ENCODE measurements at regions not wholly inside any gene's neighbourhood (a gene's known extent, or its start where the extent isn't known, plus 50 kb on each side); places are given as distances from the start of the nearest gene placed in this dataset.

- Histone ChIP-seq H3K27ac (no peak overlapping the region), H3K9me3 (no peaks in the 10 kb centered on the region), H3K4me1 (no peaks in the 10 kb centered on the region), H3K36me3 (no peaks in the 10 kb centered on the region), H3K4me3 (no peak overlapping the region), H3K27me3 (no peaks in the 10 kb centered on the region)
- intact Hi-C loops (cut with DNase I): no loop called here
- no peak for TF ChIP-seq POLR2AphosphoS5 (IDR thresholded peaks at IDR 0.05; ENCODE audit: insufficient read depth in 1 of 2, low read depth in 1 of 2)
- TF ChIP-seq POLR2A (IDR thresholded peaks at IDR 0.05): no peak
- no peak for TF ChIP-seq CTCF (IDR thresholded peaks at IDR 0.05)
- no peak for DNase-seq (ENCODE audit: extremely low spot score in 2 of 2)
Observed at GRCh38 chr13:105097521-105097920, 1437.9 kb downstream of the EFNB2 start.

- DNase-seq (ENCODE audit: extremely low spot score in 2 of 2): no peak
- H3K27me3 ChIP-seq: no peaks in the 10 kb centered on the region
- no peaks in the 10 kb centered on the region for H3K4me1 ChIP-seq
- H3K9me3 ChIP-seq: no peaks in the 10 kb centered on the region
- intact Hi-C loops (cut with DNase I): no loop called here
- H3K36me3 ChIP-seq: no peaks in the 10 kb centered on the region
- H3K4me3 ChIP-seq: no peak overlapping the region
- TF ChIP-seq POLR2AphosphoS5 (IDR thresholded peaks at IDR 0.05; ENCODE audit: insufficient read depth in 1 of 2, low read depth in 1 of 2): no peak
- no peak for TF ChIP-seq POLR2A (IDR thresholded peaks at IDR 0.05)
- TF ChIP-seq CTCF (IDR thresholded peaks at IDR 0.05): no peak
- no peak overlapping the region for H3K27ac ChIP-seq
Observed at GRCh38 chr13:105089858-105090643, 1445.4 kb downstream of the EFNB2 start.

GRCh38 chr13:105087945-105088344 lies 1447.5 kb downstream of the EFNB2 start:
- Histone ChIP-seq H3K27ac (no peak overlapping the region), H3K4me3 (no peak overlapping the region), H3K4me1 (no peaks in the 10 kb centered on the region), H3K27me3 (no peaks in the 10 kb centered on the region), H3K36me3 (no peaks in the 10 kb centered on the region), H3K9me3 (no peaks in the 10 kb centered on the region)
- no peak for TF ChIP-seq POLR2AphosphoS5 (IDR thresholded peaks at IDR 0.05; ENCODE audit: insufficient read depth in 1 of 2, low read depth in 1 of 2)
- no peak for TF ChIP-seq CTCF (IDR thresholded peaks at IDR 0.05)
- TF ChIP-seq POLR2A (IDR thresholded peaks at IDR 0.05): no peak
- no peak for DNase-seq (ENCODE audit: extremely low spot score in 2 of 2)
- intact Hi-C loops (cut with DNase I): no loop called here

- Histone ChIP-seq H3K27me3 (no peaks in the 10 kb centered on the region), H3K4me1 (no peaks in the 10 kb centered on the region), H3K27ac (no peak overlapping the region), H3K4me3 (no peak overlapping the region), H3K36me3 (no peaks in the 10 kb centered on the region), H3K9me3 (no peaks in the 10 kb centered on the region)
- DNase-seq (ENCODE audit: extremely low spot score in 2 of 2): no peak
- TF ChIP-seq POLR2AphosphoS5 (IDR thresholded peaks at IDR 0.05; ENCODE audit: insufficient read depth in 1 of 2, low read depth in 1 of 2) (no peak), POLR2A (IDR thresholded peaks at IDR 0.05) (no peak), CTCF (IDR thresholded peaks at IDR 0.05) (no peak)
- intact Hi-C loops (cut with DNase I): no loop called here
Observed at GRCh38 chr13:105084931-105085330, 1450.5 kb downstream of the EFNB2 start.

- Histone ChIP-seq H3K4me3 (no peak overlapping the region), H3K9me3 (no peaks in the 10 kb centered on the region), H3K27me3 (no peaks in the 10 kb centered on the region), H3K36me3 (no peaks in the 10 kb centered on the region), H3K27ac (no peak overlapping the region), H3K4me1 (no peaks in the 10 kb centered on the region)
- no peak for DNase-seq (ENCODE audit: extremely low spot score in 2 of 2)
- intact Hi-C loops (cut with DNase I): no loop called here
- TF ChIP-seq CTCF (IDR thresholded peaks at IDR 0.05): no peak
- no peak for TF ChIP-seq POLR2A (IDR thresholded peaks at IDR 0.05)
- TF ChIP-seq POLR2AphosphoS5 (IDR thresholded peaks at IDR 0.05; ENCODE audit: insufficient read depth in 1 of 2, low read depth in 1 of 2): no peak
Observed at GRCh38 chr13:105083992-105084391, 1451.5 kb downstream of the EFNB2 start.

Measured in vagina (tissue), 2 donors.